ENCODE measurements at regions not wholly inside any gene's neighbourhood (a gene's known extent, or its start where the extent isn't known, plus 50 kb on each side); places are given as distances from the start of the nearest gene placed in this dataset.

GRCh38 chr3:180188512-180189309 lies 152.0 kb upstream of the PEX5L start:
- DNase-seq: no peak

- DNase-seq: no peak
Measured at GRCh38 chr3:180189310-180189648, 152.5 kb upstream of the PEX5L start.

GRCh38 chr3:180196658-180197057 lies 159.9 kb upstream of the PEX5L start:
- DNase-seq: no peak

- DNase-seq: peak; percentile 8
Measured at GRCh38 chr3:180199417-180199995, 162.8 kb upstream of the PEX5L start.

- no peak for DNase-seq
Measured at GRCh38 chr3:180215866-180216265, 179.1 kb upstream of the PEX5L start.

GRCh38 chr3:180223268-180223667 lies 186.5 kb upstream of the PEX5L start:
- no peak for DNase-seq

GRCh38 chr3:180229113-180229512 lies 192.4 kb upstream of the PEX5L start:
- no peak for DNase-seq

- DNase-seq: no peak
Measured at GRCh38 chr3:180239939-180240338, 203.2 kb upstream of the PEX5L start.

GRCh38 chr3:180246688-180247195 lies 210.0 kb upstream of the PEX5L start:
- no peak for DNase-seq

- no peak for DNase-seq
Measured at GRCh38 chr3:180250172-180250571, 213.4 kb upstream of the PEX5L start.

- no peak for DNase-seq
Measured at GRCh38 chr3:180252683-180253082, 215.9 kb upstream of the PEX5L start.

- no peak for DNase-seq
Measured at GRCh38 chr3:180253283-180253682, 216.5 kb upstream of the PEX5L start.

- no peak for DNase-seq
Measured at GRCh38 chr3:180264479-180264878, 227.7 kb upstream of the PEX5L start.

GRCh38 chr3:180265551-180265950 lies 228.8 kb upstream of the PEX5L start:
- no peak for DNase-seq

GRCh38 chr3:180267202-180267843 lies 230.6 kb upstream of the PEX5L start:
- DNase-seq: no peak

- no peak for DNase-seq
Measured at GRCh38 chr3:180274536-180274935, 237.8 kb upstream of the PEX5L start.

- DNase-seq: no peak
Measured at GRCh38 chr3:180275176-180275575, 238.4 kb upstream of the PEX5L start.

- no peak for DNase-seq
Measured at GRCh38 chr3:180277041-180277440, 240.3 kb upstream of the PEX5L start.

- DNase-seq: no peak
Measured at GRCh38 chr3:180278583-180279188, 241.9 kb upstream of the PEX5L start.

GRCh38 chr3:180280555-180280954 lies 243.8 kb upstream of the PEX5L start:
- no peak for DNase-seq

- no peak for DNase-seq
Measured at GRCh38 chr3:180282386-180282785, 245.6 kb upstream of the PEX5L start.

- no peak for DNase-seq
Measured at GRCh38 chr3:180283251-180283650, 246.5 kb upstream of the PEX5L start.
